B cell (primary cell): ENCODE measurements at regions not wholly inside any gene's neighbourhood (a gene's known extent, or its start where the extent isn't known, plus 50 kb on each side); places are given as distances from the start of the nearest gene placed in this dataset.

ENCODE experiments used
- ATAC-seq: fragments of 200-7000 bp; cut with Tn5 transposase; one replicate; pipeline ENCODE4 v1.10.0; 2021; ENCODE audit warnings: low read depth, mild to moderate bottlenecking, moderate number of reproducible peaks, moderate library complexity
- CTCF ChIA-PET: fragments of 350-600 bp; sonication (Branson Sonifier 250); formaldehyde crosslinking; loops from one replicate; lab custom pipeline; 2021; ENCODE audit warnings: antibody characterized with exemption, inconsistent platforms; lab: Charles Lee
- POLR2A ChIA-PET: fragments of 350-600 bp; sonication (Branson Sonifier 250); formaldehyde crosslinking; loops from one replicate; lab custom pipeline; 2021; ENCODE audit warnings: antibody characterized with exemption; lab: Charles Lee
- DNase-seq: peaks from one replicate; pipeline ENCODE4 v3.0.0; 2013
- H2AFZ ChIP-seq: 2 replicates; pipeline ENCODE4 v1.6.1; 2012; ENCODE audit warnings: mild to moderate bottlenecking, low read depth, low read length; ENCODE audit not compliant: insufficient read depth, poor library complexity, severe bottlenecking
- H3K27ac ChIP-seq, 2 donors: 1 replicate in 1 of 2; 2 replicates in 1 of 2; pipeline ENCODE4 v1.5.1; 2012 to 2013; ENCODE audit warnings: low read length in 2 of 2, mild to moderate bottlenecking in 2 of 2, moderate library complexity in 1 of 2
- H3K27me3 ChIP-seq, 4 experiments: fragments of 200-600 bp in 1 of 4; sonication (generic) in 1 of 4; replicated peaks in 1 of 4; 1 replicate in 2 of 4; 2 replicates in 2 of 4; pipeline versions ENCODE4 v1.6.1 to v1.7.0; 2013 to 2016; ENCODE audit warnings: low read length in 3 of 4, mild to moderate bottlenecking in 2 of 4, mixed read lengths in 1 of 4, moderate library complexity in 1 of 4; ENCODE audit not compliant: insufficient read depth in 4 of 4, control insufficient read depth in 3 of 4; ENCODE audit errors: control extremely low read depth in 1 of 4
- H3K36me3 ChIP-seq, 2 experiments: replicated peaks in 1 of 2; 1 replicate in 1 of 2; 2 replicates in 1 of 2; pipeline versions ENCODE4 v1.6.1 to v1.7.1; 2013; ENCODE audit warnings: low read length in 1 of 2; ENCODE audit not compliant: insufficient read depth in 2 of 2, control insufficient read depth in 1 of 2; ENCODE audit errors: control extremely low read depth in 1 of 2, extremely low read depth in 1 of 2
- H3K4me1 ChIP-seq, 2 donors: fragments of 200-600 bp in 1 of 2; sonication (generic) in 1 of 2; 1 replicate in 1 of 2; 2 replicates in 1 of 2; pipeline versions ENCODE4 v1.5.1 to v1.6.1; 2013 to 2017; ENCODE audit warnings: low read length in 2 of 2; ENCODE audit not compliant: control insufficient read depth in 2 of 2, insufficient read depth in 2 of 2
- H3K4me2 ChIP-seq: replicated peaks from 2 replicates; pipeline ENCODE3; 2012; ENCODE audit warnings: mild to moderate bottlenecking, low read depth, low read length; ENCODE audit not compliant: poor library complexity, severe bottlenecking
- H3K4me3 ChIP-seq, 5 experiments: fragments of 200-600 bp in 1 of 5; sonication (generic) in 1 of 5; 1 replicate in 3 of 5; 2 replicates in 2 of 5; pipeline versions ENCODE4 v1.5.1 to v1.7.0; 2011 to 2016; ENCODE audit warnings: low read length in 4 of 5, mild to moderate bottlenecking in 4 of 5, low read depth in 2 of 5, control low read depth in 1 of 5, moderate library complexity in 1 of 5; ENCODE audit not compliant: insufficient read depth in 1 of 5; ENCODE audit errors: control extremely low read depth in 1 of 5, extremely low read depth in 1 of 5
- H3K79me2 ChIP-seq: fragments of 200-600 bp; sonication (generic); one replicate; pipeline ENCODE4 v1.6.0; 2016; ENCODE audit warnings: low read length; ENCODE audit not compliant: control insufficient read depth, insufficient read depth
- H3K9ac ChIP-seq: fragments of 200-600 bp; sonication (generic); 2 replicates; pipeline ENCODE4 v1.6.1; 2017; ENCODE audit warnings: mild to moderate bottlenecking, low read length, moderate library complexity
- H3K9me3 ChIP-seq, 3 donors: one replicate each; pipeline versions ENCODE4 v1.6.1 to v1.7.1; 2013; ENCODE audit warnings: low read length in 2 of 3; ENCODE audit not compliant: control insufficient read depth in 2 of 3, insufficient read depth in 1 of 3; ENCODE audit errors: control extremely low read depth in 1 of 3
- H4K20me1 ChIP-seq: 2 replicates; pipeline ENCODE4 v1.6.0; 2012; ENCODE audit warnings: mild to moderate bottlenecking, low read length; ENCODE audit not compliant: insufficient read depth, control insufficient read depth, poor library complexity, severe bottlenecking
- H3K27ac Mint-ChIP-seq: one replicate; pipeline ENCODE4 v1.8.0; 2021; ENCODE audit warnings: mixed read lengths
- H3K27me3 Mint-ChIP-seq: one replicate; pipeline ENCODE4 v1.8.0; 2021; ENCODE audit warnings: mixed read lengths
- H3K4me1 Mint-ChIP-seq: one replicate; pipeline ENCODE4 v1.8.0; 2021; ENCODE audit warnings: mixed read lengths
- H3K4me3 Mint-ChIP-seq: one replicate; pipeline ENCODE4 v1.8.0; 2021; ENCODE audit warnings: mixed read lengths
- H3K9me3 Mint-ChIP-seq: one replicate; pipeline ENCODE4 v1.8.0; 2022; ENCODE audit warnings: mixed read lengths; ENCODE audit not compliant: insufficient read depth
- CTCF ChIP-seq: fragments of 200-600 bp; IDR thresholded peaks from one replicate; pipeline ENCODE4 v1.8.0; 2022; ENCODE audit warnings: antibody characterized with exemption, mild to moderate bottlenecking
- EZH2 ChIP-seq: IDR thresholded peaks from 2 replicates; pipeline ENCODE4 v1.6.1; 2012; ENCODE audit warnings: borderline replicate concordance, low read depth, mild to moderate bottlenecking, moderate library complexity, low read length; ENCODE audit not compliant: insufficient read depth, poor library complexity, severe bottlenecking
- WGBS: methylation state at CpG from one replicate; pipeline ENCODE4 v1.1.5; 2013; ENCODE audit warnings: missing lambda C conversion rate; ENCODE audit not compliant: insufficient coverage; 5-methylcytosine and 5-hydroxymethylcytosine counted together
- intact Hi-C: fragments of 100-400 bp; cut with micrococcal nuclease; formaldehyde crosslinking; loops from one replicate; pipeline ENCODE4 v1.10.0; 2022

- no peak overlapping the region for H2AFZ ChIP-seq
- H3K4me1 Mint-ChIP-seq = no peaks in the 10 kb centered on the region
- H3K27me3 ChIP-seq = no peaks in the 10 kb centered on the region
- H3K4me2 ChIP-seq = no peak overlapping the region
- H3K27me3 Mint-ChIP-seq = no peaks in the 10 kb centered on the region
- intact Hi-C loops = no loop called here
- H3K4me3 Mint-ChIP-seq = no peak overlapping the region
- POLR2A ChIA-PET = no interaction called here
- H3K27ac Mint-ChIP-seq = no peak overlapping the region
- H3K4me1 ChIP-seq = no peaks in the 10 kb centered on the region
- H4K20me1 ChIP-seq = no peaks in the 10 kb centered on the region
- ATAC-seq = no peak
- no peaks in the 10 kb centered on the region for H3K9me3 ChIP-seq
- no peak overlapping the region for H3K27ac ChIP-seq
- H3K9me3 Mint-ChIP-seq = peaks cover 2% of the 10 kb centered on the region
- no peaks in the 10 kb centered on the region for H3K79me2 ChIP-seq
- TF ChIP-seq EZH2 (no peak), CTCF (no peak)
- no peak overlapping the region for H3K4me3 ChIP-seq
- H3K36me3 ChIP-seq = no peaks in the 10 kb centered on the region
- CTCF ChIA-PET = no interaction called here
- no peak for DNase-seq
- H3K9ac ChIP-seq = no peak overlapping the region
These were observed 1375.0 kb downstream of the EPHA7 start for GRCh38 chr6:92044312-92044711.

DNA sequence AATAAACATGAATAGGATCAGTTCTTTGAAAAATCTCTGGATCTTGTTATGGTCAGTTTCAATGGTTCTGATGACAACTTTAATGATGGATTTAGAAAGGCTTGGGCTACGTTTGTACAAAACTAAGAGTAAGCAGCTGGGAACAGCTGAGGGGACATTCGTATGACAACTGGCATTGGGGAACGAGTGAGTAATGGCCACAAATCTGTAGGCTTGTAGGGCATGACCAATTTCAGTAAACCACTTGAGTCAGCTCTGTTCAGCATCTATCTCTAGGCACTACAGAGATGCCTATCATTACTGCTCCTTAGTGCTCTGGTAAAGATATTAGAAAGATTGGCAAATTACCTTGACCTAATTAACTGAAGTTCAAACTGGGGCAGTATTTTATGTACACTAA lies 1375.6 kb downstream of the EPHA7 start:
- Histone ChIP-seq H3K79me2 (no peaks in the 10 kb centered on the region), H2AFZ (no peak overlapping the region), H3K27me3 (no peaks in the 10 kb centered on the region), H3K27ac (no peak overlapping the region), H4K20me1 (no peaks in the 10 kb centered on the region), H3K4me2 (no peak overlapping the region), H3K36me3 (no peaks in the 10 kb centered on the region), H3K9ac (no peak overlapping the region), H3K4me3 (no peak overlapping the region), H3K4me1 (no peaks in the 10 kb centered on the region), H3K9me3 (no peaks in the 10 kb centered on the region)
- no peak overlapping the region for H3K4me3 Mint-ChIP-seq
- ATAC-seq (no peak), DNase-seq (no peak)
- H3K27me3 Mint-ChIP-seq = no peaks in the 10 kb centered on the region
- no peak overlapping the region for H3K27ac Mint-ChIP-seq
- no peaks in the 10 kb centered on the region for H3K4me1 Mint-ChIP-seq
- CTCF ChIA-PET = no interaction called here
- no peak for TF ChIP-seq CTCF
- TF ChIP-seq EZH2 = no peak
- intact Hi-C loops = no loop called here
- 79% methylated on average over 3 of the region's 3 CpGs for WGBS
- peaks cover 2% of the 10 kb centered on the region for H3K9me3 Mint-ChIP-seq
- POLR2A ChIA-PET = no interaction called here
